ENCODE measurements at regions not wholly inside any gene's neighbourhood (a gene's known extent, or its start where the extent isn't known, plus 50 kb on each side); places are given as distances from the start of the nearest gene placed in this dataset.

DNA sequence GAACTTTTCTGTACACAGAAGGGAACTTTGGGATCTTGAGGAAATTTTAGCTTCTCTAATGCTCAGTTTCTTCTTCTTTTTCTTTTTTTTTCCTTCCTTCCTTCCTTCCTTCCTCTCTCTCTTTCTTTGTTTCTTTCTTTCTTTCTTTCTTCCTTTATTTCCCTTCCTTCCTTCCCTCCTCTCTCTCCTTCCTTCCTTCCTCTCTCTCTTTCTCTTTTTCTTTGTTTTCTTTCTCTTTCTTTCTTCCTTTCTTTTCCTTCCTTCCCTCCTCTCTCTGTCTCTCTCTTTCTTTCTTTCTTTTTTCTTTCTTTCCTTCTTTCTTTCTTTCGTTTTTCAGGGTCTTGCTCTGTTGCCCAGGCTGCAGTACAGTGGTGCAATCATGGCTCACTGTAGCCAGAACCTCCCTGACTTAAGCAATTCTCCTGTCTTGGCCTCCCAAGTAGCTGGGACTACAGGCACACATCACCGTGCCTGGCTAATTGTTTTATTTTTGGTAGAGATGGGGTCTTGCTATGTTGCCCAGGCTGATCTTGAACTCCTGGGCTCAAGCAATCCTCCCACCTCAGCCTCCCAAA is 58.6 kb upstream of the SDK1 start:
- no peak for TF ChIP-seq POLR2A (IDR thresholded peaks at IDR 0.05)
- TF ChIP-seq, protein P1, sequence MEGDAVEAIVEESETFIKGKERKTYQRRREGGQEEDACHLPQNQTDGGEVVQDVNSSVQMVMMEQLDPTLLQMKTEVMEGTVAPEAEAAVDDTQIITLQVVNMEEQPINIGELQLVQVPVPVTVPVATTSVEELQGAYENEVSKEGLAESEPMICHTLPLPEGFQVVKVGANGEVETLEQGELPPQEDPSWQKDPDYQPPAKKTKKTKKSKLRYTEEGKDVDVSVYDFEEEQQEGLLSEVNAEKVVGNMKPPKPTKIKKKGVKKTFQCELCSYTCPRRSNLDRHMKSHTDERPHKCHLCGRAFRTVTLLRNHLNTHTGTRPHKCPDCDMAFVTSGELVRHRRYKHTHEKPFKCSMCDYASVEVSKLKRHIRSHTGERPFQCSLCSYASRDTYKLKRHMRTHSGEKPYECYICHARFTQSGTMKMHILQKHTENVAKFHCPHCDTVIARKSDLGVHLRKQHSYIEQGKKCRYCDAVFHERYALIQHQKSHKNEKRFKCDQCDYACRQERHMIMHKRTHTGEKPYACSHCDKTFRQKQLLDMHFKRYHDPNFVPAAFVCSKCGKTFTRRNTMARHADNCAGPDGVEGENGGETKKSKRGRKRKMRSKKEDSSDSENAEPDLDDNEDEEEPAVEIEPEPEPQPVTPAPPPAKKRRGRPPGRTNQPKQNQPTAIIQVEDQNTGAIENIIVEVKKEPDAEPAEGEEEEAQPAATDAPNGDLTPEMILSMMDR (IDR thresholded peaks at IDR 0.05) = no peak
